SK-N-MC (cell line): ENCODE measurements at regions not wholly inside any gene's neighbourhood (a gene's known extent, or its start where the extent isn't known, plus 50 kb on each side); places are given as distances from the start of the nearest gene placed in this dataset.

ENCODE experiments used
- EZH2 ChIP-seq: fragments of 200-600 bp; sonication (generic); IDR thresholded peaks from one replicate; pipeline ENCODE4 v1.6.1; 2017; ENCODE audit warnings: antibody characterized with exemption
- FOXP2 ChIP-seq: optimal IDR thresholded peaks from 2 replicates; pipeline ENCODE3; 2011; ENCODE audit warnings: mild to moderate bottlenecking, moderate library complexity; ENCODE audit not compliant: insufficient read depth; ENCODE audit errors: extremely low read length, control extremely low read depth
- POLR2AphosphoS5 ChIP-seq: IDR thresholded peaks from 2 replicates; pipeline ENCODE4 v1.6.1; 2012; ENCODE audit warnings: mild to moderate bottlenecking, low read depth, low read length, borderline replicate concordance

- TF ChIP-seq EZH2 (no peak), POLR2AphosphoS5 (no peak), FOXP2 (no peak)
Observed at GRCh38 chr5:12272389-12272788, 368.1 kb upstream of the CTNND2 start.
